GM12891 (cell line): ENCODE measurements at regions not wholly inside any gene's neighbourhood (a gene's known extent, or its start where the extent isn't known, plus 50 kb on each side); places are given as distances from the start of the nearest gene placed in this dataset.

Experiments used
- DNase-seq: peaks from one replicate; pipeline ENCODE4 v3.0.0; 2011; ENCODE audit warnings: low spot score; ENCODE audit not compliant: insufficient read length
- FAIRE-seq: peaks from 2 replicates; lab custom pipeline; 2011; peaks lifted over from hg19 to GRCh38; lab: Jason Lieb, UNC
- PAX5 ChIP-seq: IDR thresholded peaks from 2 replicates; pipeline ENCODE4 v1.6.1; 2011; ENCODE audit warnings: low read length, moderate library complexity, mild to moderate bottlenecking; ENCODE audit not compliant: insufficient read depth, severe bottlenecking
- POLR2A ChIP-seq: IDR thresholded peaks from 2 replicates; pipeline ENCODE4 v1.6.1; 2011; ENCODE audit warnings: low read depth, low read length, control low read depth
- POLR2AphosphoS5 ChIP-seq: IDR thresholded peaks from 2 replicates; pipeline ENCODE4 v1.6.1; 2011; ENCODE audit warnings: low read depth, low read length, control low read depth
- POU2F2 ChIP-seq: IDR thresholded peaks from 2 replicates; pipeline ENCODE4 v1.6.1; 2011; ENCODE audit warnings: low read depth, mild to moderate bottlenecking, control low read depth, low read length, moderate library complexity
- SPI1 ChIP-seq: IDR thresholded peaks from 2 replicates; pipeline ENCODE4 v1.6.1; 2011; ENCODE audit warnings: low read depth, low read length, control low read depth
- TAF1 ChIP-seq: IDR thresholded peaks from 2 replicates; pipeline ENCODE4 v1.6.1; 2011; ENCODE audit warnings: low read depth, low read length, control low read depth

GRCh38 chr16:62562121-62562520 is 525.9 kb upstream of the CDH8 start:
- no peak for TF ChIP-seq TAF1
- no peak for TF ChIP-seq SPI1
- TF ChIP-seq POLR2A: no peak
- no peak for TF ChIP-seq POU2F2
- no peak for TF ChIP-seq PAX5
- no peak for TF ChIP-seq POLR2AphosphoS5
- no peak for DNase-seq
- no peak for FAIRE-seq

DNA sequence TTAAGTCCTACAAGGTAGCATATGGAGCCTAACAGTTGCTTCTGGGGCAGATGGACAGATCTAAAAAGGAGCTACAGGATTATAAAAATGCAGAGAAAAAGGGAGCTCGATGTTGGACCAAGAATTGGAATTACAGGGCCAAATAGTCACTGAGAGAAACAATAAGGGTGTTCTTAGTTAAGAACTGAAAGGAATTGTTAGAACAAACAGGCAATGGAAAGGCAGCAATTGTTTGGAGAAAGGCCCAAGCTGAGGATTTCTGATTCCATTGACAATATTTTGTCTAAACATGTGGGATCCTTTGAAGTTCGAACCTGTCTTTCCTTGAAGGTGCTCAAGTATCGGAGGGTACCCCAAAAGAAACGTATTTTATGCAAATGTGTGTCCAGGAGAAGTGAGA is 513.6 kb upstream of the CDH8 start:
- DNase-seq (no peak), FAIRE-seq (no peak)
- TF ChIP-seq POU2F2: no peak
- no peak for TF ChIP-seq POLR2AphosphoS5
- TF ChIP-seq POLR2A: no peak
- TF ChIP-seq PAX5: no peak
- no peak for TF ChIP-seq TAF1
- TF ChIP-seq SPI1: no peak

GRCh38 chr16:62548095-62548494 is 511.9 kb upstream of the CDH8 start:
- FAIRE-seq: no peak
- DNase-seq: no peak
- TF ChIP-seq PAX5 (no peak), POLR2AphosphoS5 (no peak), SPI1 (no peak), TAF1 (no peak), POLR2A (no peak), POU2F2 (no peak)

DNA sequence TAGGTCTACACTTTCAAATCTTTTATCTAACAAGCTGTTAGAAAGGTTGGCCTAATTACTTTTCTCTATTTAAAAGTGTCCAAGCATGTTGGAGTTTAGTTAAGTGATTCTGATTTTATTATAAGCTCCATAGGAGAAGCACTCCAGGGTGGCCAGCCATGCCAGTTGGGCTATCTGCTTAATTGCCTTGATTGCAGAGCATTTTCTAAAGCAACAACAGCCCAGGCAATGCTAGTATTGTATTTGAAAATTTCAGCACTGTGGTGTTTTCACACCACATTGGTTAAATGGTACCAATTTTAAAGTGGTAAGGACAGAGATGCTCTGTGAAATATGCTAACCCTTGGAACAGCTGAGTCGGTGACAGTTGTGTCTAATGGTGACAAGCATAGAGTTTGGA is 510.5 kb upstream of the CDH8 start:
- FAIRE-seq: no peak
- TF ChIP-seq SPI1: no peak
- TF ChIP-seq POU2F2: no peak
- TF ChIP-seq TAF1: no peak
- TF ChIP-seq PAX5: no peak

GRCh38 chr16:62545039-62545438 is 508.8 kb upstream of the CDH8 start:
- DNase-seq (no peak), FAIRE-seq (no peak)
- TF ChIP-seq POLR2A: no peak
- TF ChIP-seq POLR2AphosphoS5: no peak

More for the DNA sequence above, 510.5 kb upstream of the CDH8 start:
- no peak for DNase-seq

- FAIRE-seq (no peak), DNase-seq (no peak)
- no peak for TF ChIP-seq POLR2AphosphoS5
- TF ChIP-seq POU2F2: no peak
- no peak for TF ChIP-seq SPI1
- TF ChIP-seq PAX5: no peak
- no peak for TF ChIP-seq POLR2A
- TF ChIP-seq TAF1: no peak
These were observed 507.3 kb upstream of the CDH8 start for GRCh38 chr16:62543516-62543915.

GRCh38 chr16:62539657-62540056 is 503.4 kb upstream of the CDH8 start:
- no peak for FAIRE-seq
- no peak for DNase-seq

GRCh38 chr16:62530426-62530825 is 494.2 kb upstream of the CDH8 start:
- no peak for TF ChIP-seq POLR2AphosphoS5
- no peak for TF ChIP-seq PAX5
- no peak for TF ChIP-seq POLR2A
- DNase-seq (no peak), FAIRE-seq (no peak)

More at GRCh38 chr16:62539657-62540056, 503.4 kb upstream of the CDH8 start:
- TF ChIP-seq POLR2A (no peak), POU2F2 (no peak), POLR2AphosphoS5 (no peak), SPI1 (no peak), PAX5 (no peak), TAF1 (no peak)

DNA sequence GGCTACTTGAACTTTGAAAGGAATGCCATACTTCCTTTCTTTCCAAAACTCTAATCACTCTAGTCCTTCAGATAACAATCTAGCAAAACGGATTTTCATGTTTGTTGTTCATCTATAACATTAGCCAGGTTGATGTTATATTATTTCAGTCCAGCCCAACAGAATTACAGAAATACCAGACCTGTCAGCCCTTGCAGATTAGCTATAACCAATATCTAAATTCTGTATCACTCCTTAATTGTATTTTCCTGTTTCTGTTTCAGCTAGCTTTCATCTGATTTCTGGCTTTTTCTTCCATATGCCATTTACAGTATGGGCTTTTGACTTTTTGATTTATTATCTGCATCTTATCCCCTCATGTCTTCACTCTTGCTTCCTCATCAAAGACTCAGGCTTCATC is 479.8 kb upstream of the CDH8 start:
- TF ChIP-seq SPI1 (no peak), POU2F2 (no peak), TAF1 (no peak), POLR2A (no peak), POLR2AphosphoS5 (no peak), PAX5 (no peak)
- FAIRE-seq (no peak), DNase-seq (no peak)

DNA sequence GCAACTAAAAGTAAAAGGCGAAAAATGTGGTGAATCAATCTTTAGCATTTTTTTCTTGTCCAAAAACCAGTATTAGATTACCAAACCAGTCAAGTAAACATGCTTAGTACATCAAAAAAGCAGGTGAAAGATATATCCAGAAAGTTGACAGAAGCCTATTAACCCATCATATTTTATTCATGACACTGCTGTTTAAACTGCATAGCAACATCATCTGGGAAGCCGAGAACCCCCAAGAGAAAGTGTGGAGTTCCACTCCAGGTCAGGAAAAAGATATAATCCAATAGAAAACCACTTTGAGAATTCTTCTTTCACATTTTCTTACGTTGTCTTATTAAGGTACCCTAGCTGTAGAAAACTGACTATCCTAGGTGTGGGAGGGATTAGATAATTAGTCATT is 466.8 kb upstream of the CDH8 start:
- no peak for TF ChIP-seq TAF1
- no peak for TF ChIP-seq POU2F2
- no peak for TF ChIP-seq POLR2AphosphoS5
- TF ChIP-seq SPI1: no peak
- TF ChIP-seq POLR2A: no peak
- TF ChIP-seq PAX5: no peak
- FAIRE-seq: no peak
- no peak for DNase-seq
